ENCODE measurements at regions not wholly inside any gene's neighbourhood (a gene's known extent, or its start where the extent isn't known, plus 50 kb on each side); places are given as distances from the start of the nearest gene placed in this dataset.

DNA sequence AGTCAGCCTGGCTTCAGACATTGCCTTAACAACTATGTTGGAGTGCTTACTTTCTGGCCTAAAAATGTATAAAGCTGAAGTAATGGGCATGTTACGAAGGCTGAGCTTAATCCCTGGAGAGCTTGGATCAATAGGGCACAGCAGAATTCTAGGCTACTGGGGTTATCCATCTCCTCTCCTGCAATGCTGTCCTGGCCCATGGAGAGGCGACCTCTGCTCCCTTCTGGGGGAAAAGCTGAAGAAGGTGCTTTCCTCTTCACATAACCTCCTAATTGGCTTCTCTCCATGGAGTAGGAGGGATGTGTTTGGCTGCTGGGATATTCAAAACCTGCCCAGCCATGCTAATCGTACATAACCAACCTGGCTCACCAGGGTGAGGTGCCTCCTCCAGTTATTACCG, 403.5 kb downstream of the DMRT2 start:
- TF ChIP-seq, protein P1, sequence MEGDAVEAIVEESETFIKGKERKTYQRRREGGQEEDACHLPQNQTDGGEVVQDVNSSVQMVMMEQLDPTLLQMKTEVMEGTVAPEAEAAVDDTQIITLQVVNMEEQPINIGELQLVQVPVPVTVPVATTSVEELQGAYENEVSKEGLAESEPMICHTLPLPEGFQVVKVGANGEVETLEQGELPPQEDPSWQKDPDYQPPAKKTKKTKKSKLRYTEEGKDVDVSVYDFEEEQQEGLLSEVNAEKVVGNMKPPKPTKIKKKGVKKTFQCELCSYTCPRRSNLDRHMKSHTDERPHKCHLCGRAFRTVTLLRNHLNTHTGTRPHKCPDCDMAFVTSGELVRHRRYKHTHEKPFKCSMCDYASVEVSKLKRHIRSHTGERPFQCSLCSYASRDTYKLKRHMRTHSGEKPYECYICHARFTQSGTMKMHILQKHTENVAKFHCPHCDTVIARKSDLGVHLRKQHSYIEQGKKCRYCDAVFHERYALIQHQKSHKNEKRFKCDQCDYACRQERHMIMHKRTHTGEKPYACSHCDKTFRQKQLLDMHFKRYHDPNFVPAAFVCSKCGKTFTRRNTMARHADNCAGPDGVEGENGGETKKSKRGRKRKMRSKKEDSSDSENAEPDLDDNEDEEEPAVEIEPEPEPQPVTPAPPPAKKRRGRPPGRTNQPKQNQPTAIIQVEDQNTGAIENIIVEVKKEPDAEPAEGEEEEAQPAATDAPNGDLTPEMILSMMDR (IDR thresholded peaks at IDR 0.05), result no peak
- no peak for TF ChIP-seq ZSCAN20 (CRISPR knock-in tag; IDR thresholded peaks at IDR 0.05)
- TF ChIP-seq HEYL (CRISPR knock-in tag; IDR thresholded peaks at IDR 0.05), result no peak
- TF ChIP-seq, protein P2, sequence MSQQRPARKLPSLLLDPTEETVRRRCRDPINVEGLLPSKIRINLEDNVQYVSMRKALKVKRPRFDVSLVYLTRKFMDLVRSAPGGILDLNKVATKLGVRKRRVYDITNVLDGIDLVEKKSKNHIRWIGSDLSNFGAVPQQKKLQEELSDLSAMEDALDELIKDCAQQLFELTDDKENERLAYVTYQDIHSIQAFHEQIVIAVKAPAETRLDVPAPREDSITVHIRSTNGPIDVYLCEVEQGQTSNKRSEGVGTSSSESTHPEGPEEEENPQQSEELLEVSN (IDR thresholded peaks at IDR 0.05; ENCODE audit: borderline replicate concordance, low read depth), result no peak
- no peak for TF ChIP-seq JUNB (IDR thresholded peaks at IDR 0.05)

Measured in A549 (cell line).